Sigmoid colon (tissue), 3 donors: ENCODE measurements at regions not wholly inside any gene's neighbourhood (a gene's known extent, or its start where the extent isn't known, plus 50 kb on each side); places are given as distances from the start of the nearest gene placed in this dataset.

Experiments
- POLR2A ChIP-seq, 2 donors: fragments of 450-650 bp; IDR thresholded peaks; one replicate each; pipeline ENCODE4 v1.6.1; 2016; ENCODE audit warnings: antibody characterized with exemption in 2 of 2, mild to moderate bottlenecking in 2 of 2, moderate library complexity in 2 of 2
- TF ChIP-seq, protein P1 (sequence below), 4 experiments: fragments of 450-650 bp in 3 of 4; fragments of 200-600 bp in 1 of 4; IDR thresholded peaks; one replicate each; pipeline ENCODE4 v1.5.1; 2016 to 2019; ENCODE audit warnings: antibody characterized with exemption in 4 of 4, mild to moderate bottlenecking in 3 of 4, moderate library complexity in 2 of 4

DNA sequence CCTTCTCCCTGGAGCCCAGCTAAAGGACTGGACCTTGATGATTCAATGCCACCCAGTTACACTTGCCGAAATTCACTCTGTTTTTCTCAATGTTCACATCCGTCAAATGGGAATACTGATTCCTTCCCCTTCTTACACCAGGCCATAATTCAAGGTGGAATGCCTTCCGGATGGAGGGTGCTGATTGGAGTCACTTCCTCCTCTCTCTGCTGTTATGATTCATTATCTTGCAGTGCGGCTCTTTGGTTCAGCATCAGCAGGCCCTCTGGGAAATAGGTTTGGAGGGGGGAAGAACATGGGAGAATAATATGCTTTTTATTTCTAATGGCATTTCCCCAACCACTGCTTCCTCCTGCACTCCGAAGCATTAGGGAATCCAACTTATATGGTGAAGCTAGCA is 390.6 kb upstream of the TBX3 start:
- TF ChIP-seq, protein P1, sequence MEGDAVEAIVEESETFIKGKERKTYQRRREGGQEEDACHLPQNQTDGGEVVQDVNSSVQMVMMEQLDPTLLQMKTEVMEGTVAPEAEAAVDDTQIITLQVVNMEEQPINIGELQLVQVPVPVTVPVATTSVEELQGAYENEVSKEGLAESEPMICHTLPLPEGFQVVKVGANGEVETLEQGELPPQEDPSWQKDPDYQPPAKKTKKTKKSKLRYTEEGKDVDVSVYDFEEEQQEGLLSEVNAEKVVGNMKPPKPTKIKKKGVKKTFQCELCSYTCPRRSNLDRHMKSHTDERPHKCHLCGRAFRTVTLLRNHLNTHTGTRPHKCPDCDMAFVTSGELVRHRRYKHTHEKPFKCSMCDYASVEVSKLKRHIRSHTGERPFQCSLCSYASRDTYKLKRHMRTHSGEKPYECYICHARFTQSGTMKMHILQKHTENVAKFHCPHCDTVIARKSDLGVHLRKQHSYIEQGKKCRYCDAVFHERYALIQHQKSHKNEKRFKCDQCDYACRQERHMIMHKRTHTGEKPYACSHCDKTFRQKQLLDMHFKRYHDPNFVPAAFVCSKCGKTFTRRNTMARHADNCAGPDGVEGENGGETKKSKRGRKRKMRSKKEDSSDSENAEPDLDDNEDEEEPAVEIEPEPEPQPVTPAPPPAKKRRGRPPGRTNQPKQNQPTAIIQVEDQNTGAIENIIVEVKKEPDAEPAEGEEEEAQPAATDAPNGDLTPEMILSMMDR (IDR thresholded peaks at IDR 0.05), result no peak
- no peak for TF ChIP-seq POLR2A (IDR thresholded peaks at IDR 0.05)
